ENCODE measurements at regions not wholly inside any gene's neighbourhood (a gene's known extent, or its start where the extent isn't known, plus 50 kb on each side); places are given as distances from the start of the nearest gene placed in this dataset.

DNA sequence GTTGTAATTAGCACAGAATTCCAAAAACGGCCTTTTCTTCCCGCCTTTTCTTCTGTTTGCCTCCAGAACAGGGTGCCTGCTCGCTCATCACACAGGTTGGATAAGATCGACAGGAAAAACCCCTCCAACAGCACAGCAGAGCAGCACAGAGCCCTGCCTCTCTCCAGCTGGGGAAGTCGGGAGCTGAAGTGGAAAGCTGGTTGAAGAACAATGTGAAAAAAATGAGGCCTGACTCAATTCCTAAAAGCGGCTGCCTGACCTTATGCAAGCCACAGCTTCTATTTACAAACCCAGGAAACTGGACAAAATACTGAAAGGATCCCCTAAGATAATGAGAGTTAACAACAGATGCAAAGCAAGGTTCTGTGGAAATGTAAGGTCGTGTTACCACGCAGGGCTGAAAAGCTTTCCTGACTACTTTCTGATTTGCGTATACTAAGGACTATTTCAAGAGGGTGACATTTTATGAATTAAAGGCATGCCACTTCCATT, 116.9 kb downstream of the TTLL2 start:
- TF ChIP-seq, protein P1, sequence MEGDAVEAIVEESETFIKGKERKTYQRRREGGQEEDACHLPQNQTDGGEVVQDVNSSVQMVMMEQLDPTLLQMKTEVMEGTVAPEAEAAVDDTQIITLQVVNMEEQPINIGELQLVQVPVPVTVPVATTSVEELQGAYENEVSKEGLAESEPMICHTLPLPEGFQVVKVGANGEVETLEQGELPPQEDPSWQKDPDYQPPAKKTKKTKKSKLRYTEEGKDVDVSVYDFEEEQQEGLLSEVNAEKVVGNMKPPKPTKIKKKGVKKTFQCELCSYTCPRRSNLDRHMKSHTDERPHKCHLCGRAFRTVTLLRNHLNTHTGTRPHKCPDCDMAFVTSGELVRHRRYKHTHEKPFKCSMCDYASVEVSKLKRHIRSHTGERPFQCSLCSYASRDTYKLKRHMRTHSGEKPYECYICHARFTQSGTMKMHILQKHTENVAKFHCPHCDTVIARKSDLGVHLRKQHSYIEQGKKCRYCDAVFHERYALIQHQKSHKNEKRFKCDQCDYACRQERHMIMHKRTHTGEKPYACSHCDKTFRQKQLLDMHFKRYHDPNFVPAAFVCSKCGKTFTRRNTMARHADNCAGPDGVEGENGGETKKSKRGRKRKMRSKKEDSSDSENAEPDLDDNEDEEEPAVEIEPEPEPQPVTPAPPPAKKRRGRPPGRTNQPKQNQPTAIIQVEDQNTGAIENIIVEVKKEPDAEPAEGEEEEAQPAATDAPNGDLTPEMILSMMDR (IDR thresholded peaks at IDR 0.05; ENCODE audit: low read length, missing control alignments), result no peak
- H3K4me3 ChIP-seq (replicated peaks; ENCODE audit: low read depth, low read length), result no peak overlapping the region
- no peak for DNase-seq (ENCODE audit: low read depth)

DNA sequence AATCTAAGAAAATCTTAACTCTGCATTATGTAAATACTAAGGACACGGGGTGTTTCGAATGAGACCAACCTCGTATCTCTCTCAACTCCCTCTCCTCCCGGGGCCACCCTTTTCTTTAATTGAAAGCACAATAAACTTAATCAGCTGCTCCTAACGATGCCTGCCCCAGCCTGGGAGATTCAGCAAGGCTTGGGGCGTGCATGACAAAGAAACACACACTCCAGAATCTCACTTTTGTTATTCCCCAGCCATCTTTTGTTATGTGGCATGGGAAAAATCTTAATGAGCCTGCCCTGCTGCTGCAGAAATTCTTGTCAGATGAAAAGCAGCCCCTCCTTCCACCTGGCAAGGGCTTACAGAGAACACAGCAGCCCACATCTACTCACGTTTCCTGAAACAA, 117.4 kb downstream of the TTLL2 start:
- TF ChIP-seq, protein P1 (IDR thresholded peaks at IDR 0.05; ENCODE audit: low read length, missing control alignments), result no peak
- no peak overlapping the region for H3K4me3 ChIP-seq (replicated peaks; ENCODE audit: low read depth, low read length)

DNA sequence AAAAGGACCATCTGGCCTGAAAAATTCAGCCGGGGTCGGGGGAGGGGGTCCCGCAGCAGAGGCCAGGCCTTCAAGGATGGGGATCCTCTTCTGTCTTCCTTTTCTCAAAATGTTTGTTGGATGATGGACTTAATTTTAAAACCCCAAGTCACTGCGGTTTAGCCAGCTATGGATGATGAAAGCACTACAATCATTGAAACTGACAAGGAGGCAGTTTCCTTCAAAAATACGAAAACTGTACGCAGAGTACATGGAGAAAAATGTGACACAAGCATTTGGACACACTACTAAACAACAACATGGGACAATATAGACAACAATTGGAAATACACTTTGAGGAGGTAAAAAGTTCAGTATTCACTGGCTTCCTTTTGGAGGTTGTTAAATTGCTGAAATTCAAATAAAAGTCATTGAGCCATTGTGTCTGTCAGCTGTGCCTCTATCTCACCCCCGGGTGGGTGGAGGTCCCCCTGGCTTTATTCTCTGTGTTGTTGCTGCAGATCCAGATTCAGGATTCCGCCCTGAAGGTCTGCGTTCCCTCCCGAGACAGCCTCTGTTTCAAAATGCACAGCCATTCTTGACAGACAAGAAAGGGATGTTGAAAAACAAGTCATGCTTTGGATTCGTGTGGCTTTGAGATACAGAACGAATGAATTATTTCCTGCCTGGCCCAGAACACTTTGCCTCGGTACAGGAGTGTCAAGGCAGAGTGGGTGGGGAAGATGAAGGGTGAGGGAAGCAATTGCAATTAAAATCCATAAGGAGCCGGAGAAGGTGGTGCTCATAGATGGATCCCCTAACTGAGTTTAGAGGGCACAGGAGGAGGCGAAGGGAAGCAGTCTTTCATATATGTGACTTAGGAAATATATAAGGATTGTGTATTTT, 118.2 kb downstream of the TTLL2 start:
- DNase-seq (ENCODE audit: low read depth), result no peak
- TF ChIP-seq, protein P1 (IDR thresholded peaks at IDR 0.05; ENCODE audit: low read length, missing control alignments), result no peak
- H3K4me3 ChIP-seq (replicated peaks; ENCODE audit: low read depth, low read length), result no peak overlapping the region

More for the DNA sequence above, 117.4 kb downstream of the TTLL2 start:
- no peak for DNase-seq (ENCODE audit: low read depth)

DNA sequence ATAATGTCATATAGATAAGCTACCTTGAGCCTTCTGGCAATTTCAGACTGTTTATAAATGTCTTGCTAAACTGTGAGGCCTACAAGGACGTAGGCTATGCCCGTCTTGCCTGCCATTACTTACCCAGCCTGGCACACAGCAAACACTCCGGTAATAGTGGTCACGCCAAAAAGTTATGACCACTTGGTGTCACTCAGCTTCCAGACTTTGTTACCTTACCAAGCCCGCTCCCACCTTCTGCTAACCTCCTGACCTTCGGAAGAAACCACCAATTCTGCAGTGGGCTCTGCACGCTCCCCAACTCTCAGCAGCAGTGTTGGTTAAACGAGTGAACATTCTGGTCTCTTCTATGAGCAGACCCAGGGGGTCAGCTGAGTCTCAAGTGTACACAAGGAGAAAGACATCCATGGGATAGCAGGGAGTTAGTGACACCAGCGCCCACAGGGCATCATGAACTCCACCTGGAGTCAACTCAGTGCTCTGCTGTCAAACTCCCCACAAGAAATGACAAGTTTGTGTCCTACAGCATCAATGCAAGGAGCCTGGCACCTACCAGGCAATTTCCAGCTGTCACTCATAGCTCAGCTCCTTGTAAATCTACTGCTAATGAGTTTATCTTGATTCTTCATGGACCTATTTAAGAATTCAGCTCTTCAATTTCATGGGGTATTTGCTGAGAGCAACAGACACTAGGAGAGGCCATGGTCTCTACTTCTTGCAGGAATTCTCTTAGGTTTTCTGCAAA, 119.9 kb downstream of the TTLL2 start:
- no peak for DNase-seq (ENCODE audit: low read depth)
- TF ChIP-seq, protein P1 (IDR thresholded peaks at IDR 0.05; ENCODE audit: low read length, missing control alignments), result no peak
- no peak overlapping the region for H3K4me3 ChIP-seq (replicated peaks; ENCODE audit: low read depth, low read length)

DNA sequence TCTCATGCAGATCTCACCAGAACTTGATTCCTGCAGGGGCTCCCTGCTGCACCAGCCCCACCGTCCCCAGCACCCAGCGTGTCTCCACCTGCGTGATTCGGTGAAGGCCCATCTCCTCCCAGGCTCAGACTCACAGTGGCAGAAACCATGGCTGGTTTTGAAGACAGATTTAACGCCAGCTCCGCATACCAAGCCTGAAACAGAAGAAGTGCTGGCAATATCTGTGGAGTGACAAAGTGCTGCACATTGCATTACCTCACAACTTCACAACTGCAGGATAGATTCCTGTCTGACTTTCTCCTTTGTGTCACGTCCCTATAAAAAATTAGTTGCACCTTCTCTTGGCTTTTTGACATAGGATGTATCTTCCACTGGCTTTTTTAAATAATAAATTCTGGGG, 120.7 kb downstream of the TTLL2 start:
- TF ChIP-seq, protein P1 (IDR thresholded peaks at IDR 0.05; ENCODE audit: low read length, missing control alignments), result no peak
- H3K4me3 ChIP-seq (replicated peaks; ENCODE audit: low read depth, low read length), result no peak overlapping the region
- DNase-seq (ENCODE audit: low read depth), result no peak

DNA sequence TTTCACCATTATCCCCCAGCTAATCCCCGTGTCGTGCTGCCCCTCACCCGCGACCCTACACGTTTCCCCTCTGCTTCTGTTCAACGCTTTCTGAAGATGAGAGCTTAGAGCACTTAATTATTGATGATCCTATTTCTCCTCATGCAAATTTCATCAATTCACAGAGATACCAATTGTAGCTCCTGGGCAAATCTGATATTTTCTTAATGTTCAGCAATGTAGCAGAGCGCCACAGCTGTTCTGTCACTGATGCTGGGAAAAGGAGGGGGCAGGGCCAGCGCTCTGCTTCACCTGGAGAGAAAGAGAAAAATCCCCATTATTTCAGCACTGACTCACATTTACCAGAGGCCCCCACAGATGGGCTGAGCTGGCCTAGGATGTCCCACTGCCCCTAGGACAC, 121.2 kb downstream of the TTLL2 start:
- TF ChIP-seq, protein P1 (IDR thresholded peaks at IDR 0.05; ENCODE audit: low read length, missing control alignments), result no peak
- DNase-seq (ENCODE audit: low read depth), result no peak
- no peak overlapping the region for H3K4me3 ChIP-seq (replicated peaks; ENCODE audit: low read depth, low read length)

Data from fibroblast of pulmonary artery (primary cell).